ENCODE measurements at regions not wholly inside any gene's neighbourhood (a gene's known extent, or its start where the extent isn't known, plus 50 kb on each side); places are given as distances from the start of the nearest gene placed in this dataset.

GRCh38 chr2:126802316-126802715, 96.4 kb upstream of the TEX51 start:
- TF ChIP-seq CTCF (conservative IDR thresholded peaks at IDR 0.05; ENCODE audit: low read depth, low read length) (no peak), EZH2 (IDR thresholded peaks at IDR 0.05; ENCODE audit: borderline replicate concordance, low read depth, low read length, poor library complexity, severe bottlenecking) (no peak)

Measured in A673 (cell line).